ENCODE measurements at regions not wholly inside any gene's neighbourhood (a gene's known extent, or its start where the extent isn't known, plus 50 kb on each side); places are given as distances from the start of the nearest gene placed in this dataset.

GRCh38 chr11:92651159-92651558, 318.3 kb upstream of the MTNR1B start:
- Histone ChIP-seq H3K14ac (ENCODE audit: insufficient read length) (no peak overlapping the region), H3K4ac (replicated peaks; ENCODE audit: insufficient read length, low read depth, low read length) (no peak overlapping the region), H2AFZ (ENCODE audit: low read length) (no peak overlapping the region), H3K18ac (ENCODE audit: extremely low read depth, low read length) (no peak overlapping the region), H3K79me2 (ENCODE audit: control insufficient read depth in 1 of 2, insufficient read depth in 2 of 2, low read length in 2 of 2) (no peaks in the 10 kb centered on the region), H4K91ac (replicated peaks; ENCODE audit: insufficient read length, low read length) (no peak overlapping the region), H3K4me2 (ENCODE audit: insufficient read depth in 1 of 2, low read depth in 2 of 2, low read length in 2 of 2) (no peak overlapping the region), H4K5ac (ENCODE audit: insufficient read length, low read depth, low read length) (no peak overlapping the region), H3K4me3 (ENCODE audit: extremely low read depth in 1 of 4, insufficient read depth in 2 of 4, low read depth in 3 of 4, low read length in 4 of 4) (no peak overlapping the region), H4K8ac (ENCODE audit: extremely low read depth, insufficient read depth, low read length) (no peak overlapping the region), H3K79me1 (ENCODE audit: low read depth, low read length) (no peaks in the 10 kb centered on the region), H2BK120ac (replicated peaks; ENCODE audit: low read depth, low read length) (no peak overlapping the region), H3K23ac (ENCODE audit: insufficient read length) (no peak overlapping the region), H2AK5ac (ENCODE audit: low read depth, low read length) (no peak overlapping the region), H2BK12ac (ENCODE audit: low read depth, low read length) (no peak overlapping the region), H4K20me1 (replicated peaks in 1 of 2; ENCODE audit: control insufficient read depth in 1 of 2, insufficient read depth in 2 of 2, low read length in 2 of 2) (no peaks in the 10 kb centered on the region), H3K27ac (ENCODE audit: low read depth, low read length) (no peak overlapping the region), H3K36me3 (ENCODE audit: control insufficient read depth in 2 of 4, insufficient read depth in 4 of 4, low read length in 3 of 4) (no peaks in the 10 kb centered on the region), H3K9ac (replicated peaks in 1 of 4; ENCODE audit: extremely low read depth in 1 of 4, low read depth in 3 of 4, low read length in 3 of 4) (no peak overlapping the region), H2BK20ac (ENCODE audit: low read length) (no peak overlapping the region), H3K27me3 (replicated peaks in 1 of 4; ENCODE audit: control insufficient read depth in 3 of 4, extremely low read depth in 1 of 4, insufficient read depth in 3 of 4, low read length in 3 of 4) (no peaks in the 10 kb centered on the region), H3K56ac (replicated peaks; ENCODE audit: insufficient read length, low read depth, low read length) (no peak overlapping the region), H3K23me2 (ENCODE audit: low read depth, low read length) (no peaks in the 10 kb centered on the region), H2BK5ac (ENCODE audit: low read depth, low read length) (no peak overlapping the region), H2BK15ac (ENCODE audit: low read length) (no peak overlapping the region), H3K9me3 (ENCODE audit: insufficient read depth in 2 of 2, low read depth in 1 of 2, low read length in 1 of 2) (no peaks in the 10 kb centered on the region), H3K4me1 (replicated peaks in 1 of 4; ENCODE audit: control insufficient read depth in 3 of 4, insufficient read depth in 4 of 4, low read length in 3 of 4) (no peaks in the 10 kb centered on the region)
- 79% methylated on average over 2 of the region's 2 CpGs; no CpG with 5 or more reads in 1 of the 2 experiments for WGBS, 2 experiments (ENCODE audit: extremely low coverage in 1 of 2, insufficient coverage in 1 of 2, insufficient read length in 1 of 2, insufficient replicate concordance in 2 of 2, low coverage in 1 of 2, low lambda C conversion rate in 2 of 2, missing lambda C conversion rate in 1 of 2)
- no peak for TF ChIP-seq SIN3A (conservative IDR thresholded peaks at IDR 0.05 in 1 of 2, IDR thresholded peaks at IDR 0.05 in 1 of 2; ENCODE audit: low read depth in 1 of 2, low read length in 2 of 2)
- TF ChIP-seq CBX5 (IDR thresholded peaks at IDR 0.05; ENCODE audit: low read depth, low read length): no peak
- ChIA-PET CTCF (ENCODE audit: partially characterized antibody) (interaction anchor here (0.8 to 2.8 kb wide), 2 partner anchors 12 to 235 kb away, joined by 4 to 7 read pairs; no protein-coding TSS in a partner anchor), POLR2A (ENCODE audit: partially characterized antibody) (no interaction called here)
- DNase-seq (ENCODE audit: low read depth in 1 of 2, low spot score in 2 of 2) (no peak), FAIRE-seq (no peak)
